ENCODE measurements at regions not wholly inside any gene's neighbourhood (a gene's known extent, or its start where the extent isn't known, plus 50 kb on each side); places are given as distances from the start of the nearest gene placed in this dataset.

- no peak for DNase-seq
Measured at GRCh38 chr16:18050777-18051176, 285.8 kb downstream of the NPIPA8 start.

- no peak for DNase-seq
Measured at GRCh38 chr16:18050234-18050633, 286.3 kb downstream of the NPIPA8 start.

- DNase-seq, result no peak
Measured at GRCh38 chr16:18049547-18050133, 286.9 kb downstream of the NPIPA8 start.

GRCh38 chr16:18048853-18049546, 287.5 kb downstream of the NPIPA8 start:
- no peak for DNase-seq

- DNase-seq, result no peak
Measured at GRCh38 chr16:18047761-18048160, 288.8 kb downstream of the NPIPA8 start.

GRCh38 chr16:18045356-18045755, 291.2 kb downstream of the NPIPA8 start:
- no peak for DNase-seq

DNA sequence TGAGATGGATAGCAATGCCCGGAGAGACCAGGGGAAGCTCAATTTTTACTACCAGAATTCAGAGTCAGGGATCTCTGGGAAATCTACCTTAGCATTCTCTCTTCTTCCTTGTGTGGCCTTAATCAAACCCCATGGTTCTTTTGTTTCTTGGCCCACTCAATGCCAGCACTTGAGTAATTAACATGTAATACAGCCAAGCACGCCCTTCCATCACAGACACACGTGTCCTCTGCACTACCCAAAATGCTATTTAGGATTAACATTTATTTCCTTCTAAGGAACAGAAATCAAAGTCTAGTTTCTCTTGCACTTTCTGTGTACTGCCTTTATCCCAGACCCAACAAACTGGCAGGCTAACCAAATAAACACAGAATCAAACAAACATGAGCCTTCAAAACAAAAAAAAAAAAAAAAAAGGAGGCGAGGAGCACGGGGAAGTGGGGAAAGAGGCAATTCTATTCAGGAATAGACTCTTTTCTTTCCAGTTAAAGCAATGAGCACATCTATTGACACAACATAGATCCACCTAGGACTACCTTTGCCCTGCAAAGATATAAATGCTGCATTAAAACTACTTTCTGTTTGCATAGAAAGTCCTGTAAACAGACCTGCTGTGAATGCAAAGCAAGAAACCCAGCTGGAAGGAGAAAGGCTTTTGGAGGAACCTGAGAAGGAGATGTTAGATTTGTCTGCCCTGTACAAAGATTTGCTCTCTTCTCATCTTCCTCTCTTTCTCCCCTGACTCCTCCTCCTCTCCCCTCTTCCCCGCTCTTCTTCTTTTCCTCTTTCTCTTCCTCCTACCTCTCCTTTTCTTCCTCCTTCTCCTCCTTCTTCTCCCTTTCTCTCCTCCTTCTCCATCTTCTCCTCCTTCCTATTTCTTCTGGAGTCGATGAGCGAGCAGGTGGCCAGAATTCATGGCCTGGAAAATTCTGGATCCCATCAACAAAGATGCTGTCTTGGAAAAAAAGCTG, 294.4 kb downstream of the NPIPA8 start:
- no peak for DNase-seq

GRCh38 chr16:18039931-18040330, 296.6 kb downstream of the NPIPA8 start:
- no peak for DNase-seq

DNA sequence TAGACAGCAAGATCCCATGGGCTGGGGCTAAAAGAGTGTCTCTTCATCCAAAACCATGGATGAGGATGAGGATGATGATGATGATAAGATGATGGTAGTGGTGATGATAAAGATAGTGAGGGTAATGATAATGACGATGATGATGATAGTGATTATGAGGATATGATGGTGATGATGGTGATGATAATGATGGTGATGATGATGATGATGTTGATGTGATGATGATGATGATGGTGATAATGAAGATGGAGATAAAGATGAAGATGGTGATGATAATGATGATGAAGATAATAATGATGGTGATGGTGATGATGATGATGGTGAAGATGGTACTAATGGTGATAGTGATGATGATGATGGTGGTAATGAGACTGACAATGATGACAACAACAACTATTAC, 299.5 kb downstream of the NPIPA8 start:
- no peak for DNase-seq

DNA sequence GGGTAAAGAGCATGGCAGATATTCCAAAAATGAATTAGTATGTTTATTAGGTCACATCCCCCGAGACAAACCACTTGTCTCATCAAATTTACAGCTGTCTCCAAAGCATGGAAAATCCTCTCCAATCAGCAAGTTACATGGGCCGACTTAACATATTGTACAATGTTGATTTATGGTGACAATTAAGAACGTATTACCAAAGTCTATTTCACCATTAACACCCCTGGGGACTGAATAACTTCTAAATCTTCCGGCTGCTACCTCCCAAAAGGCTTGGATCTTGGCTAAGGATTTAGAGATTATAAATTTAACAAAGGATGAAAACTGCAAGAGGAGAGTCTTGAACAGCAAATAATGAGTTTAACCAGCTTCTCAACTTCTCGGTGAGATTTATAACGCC, 311.9 kb downstream of the NPIPA8 start:
- DNase-seq, result no peak

DNA sequence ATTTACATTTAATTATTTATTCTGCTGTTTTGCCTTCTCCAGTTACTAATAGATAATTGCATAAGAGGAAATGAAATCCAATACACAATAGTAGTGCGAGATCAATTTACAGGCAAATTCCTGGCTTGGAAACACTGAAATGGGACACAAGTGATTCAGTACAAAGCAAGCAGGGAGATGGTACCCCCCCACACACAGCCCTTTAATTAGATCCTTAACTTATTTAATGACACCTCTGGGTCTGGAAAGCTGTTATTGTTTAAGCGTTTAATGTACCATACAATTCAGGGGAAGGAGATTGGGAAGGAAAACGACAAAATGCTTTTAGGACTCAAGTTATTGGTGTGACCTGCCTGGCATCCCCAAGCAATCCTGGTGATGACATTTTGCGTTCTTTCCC, 318.2 kb downstream of the NPIPA8 start:
- no peak for DNase-seq

GRCh38 chr16:18013863-18014262, 322.7 kb downstream of the NPIPA8 start:
- DNase-seq, result no peak

- DNase-seq, result no peak
Measured at GRCh38 chr16:18008356-18008755, 328.2 kb downstream of the NPIPA8 start.

- no peak for DNase-seq
Measured at GRCh38 chr16:18003033-18003432, 333.5 kb downstream of the NPIPA8 start.

DNA sequence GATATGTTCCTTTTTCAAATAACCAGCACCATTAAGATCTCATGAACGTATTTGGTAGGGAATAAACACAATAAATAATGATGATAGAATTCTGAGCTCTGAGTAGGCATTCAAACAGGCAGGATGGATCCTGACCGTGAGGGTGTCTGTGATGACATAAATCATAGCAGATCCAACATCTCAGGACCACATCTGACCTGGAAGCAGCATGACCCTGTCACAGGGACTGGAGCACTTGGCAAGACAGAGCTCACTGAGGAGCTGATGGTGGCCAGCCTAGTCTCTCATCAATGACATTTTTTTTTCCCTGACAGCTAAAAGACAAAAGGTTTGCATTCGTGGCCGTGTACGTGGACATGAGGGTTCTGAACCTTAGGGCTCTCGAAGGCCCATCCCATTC, 337.5 kb downstream of the NPIPA8 start:
- no peak for DNase-seq

DNA sequence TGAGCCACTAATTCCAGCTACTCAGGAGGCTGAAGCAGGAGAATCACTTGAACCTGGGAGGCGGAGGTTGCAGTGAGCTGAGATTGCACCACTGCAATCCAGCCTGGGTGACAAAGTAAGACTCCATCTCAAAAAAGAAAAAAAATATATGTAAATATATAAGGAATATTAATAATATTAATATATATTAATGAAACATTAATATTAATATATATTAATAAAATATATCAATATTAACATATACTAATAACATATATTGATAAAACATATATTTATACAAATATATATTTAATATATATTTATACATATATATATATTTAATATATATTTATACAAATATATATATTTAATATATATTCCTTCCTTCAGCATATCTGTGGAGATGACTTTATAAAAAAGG, 338.0 kb downstream of the NPIPA8 start:
- no peak for DNase-seq

- DNase-seq, result no peak
Measured at GRCh38 chr16:17994027-17994426, 342.5 kb downstream of the NPIPA8 start.

- no peak for DNase-seq
Measured at GRCh38 chr16:17992416-17992815, 344.1 kb downstream of the NPIPA8 start.

- no peak for DNase-seq
Measured at GRCh38 chr16:17989255-17989654, 347.3 kb downstream of the NPIPA8 start.

DNA sequence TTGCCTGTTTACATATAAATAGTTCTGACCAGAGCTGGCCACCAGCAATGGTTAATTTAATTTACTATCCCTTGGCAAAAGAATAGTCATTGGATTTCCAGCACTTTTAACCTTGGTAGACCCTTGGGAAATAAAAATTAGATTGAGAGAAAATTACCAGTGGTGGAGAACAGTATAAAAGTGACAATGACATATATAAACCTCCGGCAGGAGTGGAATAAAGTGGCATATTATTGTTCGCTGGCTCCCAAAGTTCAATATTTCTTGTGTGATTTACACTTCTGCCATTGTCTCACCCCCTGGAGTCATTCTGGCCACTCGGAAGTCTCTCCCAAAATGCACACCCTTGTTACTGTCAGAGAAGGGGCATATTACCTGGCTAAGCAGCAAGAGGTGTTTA, 347.7 kb downstream of the NPIPA8 start:
- DNase-seq, result no peak

GRCh38 chr16:17986991-17987390, 349.5 kb downstream of the NPIPA8 start:
- DNase-seq, result no peak

DNA sequence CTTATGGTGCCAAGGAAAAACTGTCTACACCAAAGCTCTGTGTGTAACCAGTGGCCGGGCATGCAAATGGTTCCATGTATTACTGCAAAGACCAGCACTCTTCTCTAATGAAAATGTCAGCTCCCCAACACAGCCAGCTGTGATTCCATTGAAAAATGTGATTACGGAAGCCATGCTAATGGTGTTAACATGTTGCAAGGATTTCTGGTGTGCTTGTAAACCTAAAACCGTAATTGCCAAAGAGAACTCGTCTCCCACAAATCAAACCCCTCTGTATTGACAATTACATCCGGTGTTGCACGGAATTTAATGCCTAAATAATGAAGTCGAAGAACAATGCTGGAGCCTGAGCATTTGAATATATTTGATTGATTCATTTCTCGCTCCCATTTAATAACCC, 351.7 kb downstream of the NPIPA8 start:
- no peak for DNase-seq

GRCh38 chr16:17983847-17984639, 352.5 kb downstream of the NPIPA8 start:
- no peak for DNase-seq

All from midbrain (tissue), 1 donor.